CD8-positive, alpha-beta memory T cell (primary cell): ENCODE measurements at regions not wholly inside any gene's neighbourhood (a gene's known extent, or its start where the extent isn't known, plus 50 kb on each side); places are given as distances from the start of the nearest gene placed in this dataset.

Experiments used
- CTCF ChIA-PET: fragments of 350-600 bp; sonication (Branson Sonifier 250); formaldehyde crosslinking; loops from one replicate; lab custom pipeline; 2021; ENCODE audit warnings: antibody characterized with exemption; lab: Charles Lee
- POLR2A ChIA-PET: fragments of 350-600 bp; sonication (Branson Sonifier 250); formaldehyde crosslinking; loops from one replicate; lab custom pipeline; 2021; ENCODE audit warnings: antibody characterized with exemption; lab: Charles Lee
- DNase-seq, 5 donors: peaks; one replicate each; pipeline versions ENCODE4 v3.0.0 to v3.0.0-alpha.2; 2020 to 2022; ENCODE audit warnings: mixed read lengths in 1 of 5
- H3K27ac ChIP-seq: one replicate; pipeline ENCODE4 v1.7.0; 2013; ENCODE audit warnings: low read depth, mild to moderate bottlenecking, low read length, moderate library complexity
- H3K27me3 ChIP-seq: 2 replicates; pipeline ENCODE4 v1.7.0; 2013; ENCODE audit warnings: low read length, mild to moderate bottlenecking; ENCODE audit not compliant: insufficient read depth, poor library complexity, severe bottlenecking
- H3K36me3 ChIP-seq: 2 replicates; pipeline ENCODE4 v1.7.0; 2013; ENCODE audit warnings: mild to moderate bottlenecking, low read length, moderate library complexity; ENCODE audit not compliant: insufficient read depth
- H3K4me1 ChIP-seq: 2 replicates; pipeline ENCODE4 v1.7.0; 2013; ENCODE audit warnings: mild to moderate bottlenecking, low read length, moderate library complexity; ENCODE audit not compliant: insufficient read depth
- H3K4me3 ChIP-seq: 2 replicates; pipeline ENCODE4 v1.7.0; 2013; ENCODE audit warnings: mild to moderate bottlenecking, low read length
- H3K9me3 ChIP-seq: 2 replicates; pipeline ENCODE4 v1.7.0; 2013; ENCODE audit warnings: mild to moderate bottlenecking, low read length
- H3K27ac Mint-ChIP-seq, 8 donors: one replicate each; pipeline ENCODE4 v1.8.0; 2020 to 2021; ENCODE audit warnings: mixed read lengths in 8 of 8, mild to moderate bottlenecking in 6 of 8, inconsistent platforms in 3 of 8, moderate library complexity in 3 of 8
- H3K27me3 Mint-ChIP-seq, 2 donors: one replicate each; pipeline ENCODE4 v1.8.0; 2020 to 2021; ENCODE audit warnings: mixed read lengths in 2 of 2, mild to moderate bottlenecking in 1 of 2, moderate library complexity in 1 of 2
- H3K36me3 Mint-ChIP-seq, 3 donors: one replicate each; pipeline ENCODE4 v1.8.0; 2020 to 2021; ENCODE audit warnings: mixed read lengths in 3 of 3, inconsistent platforms in 1 of 3, mild to moderate bottlenecking in 1 of 3
- H3K4me1 Mint-ChIP-seq, 3 donors: one replicate each; pipeline ENCODE4 v1.8.0; 2020 to 2021; ENCODE audit warnings: mixed read lengths in 3 of 3, inconsistent platforms in 1 of 3, mild to moderate bottlenecking in 1 of 3
- H3K4me3 Mint-ChIP-seq, 7 donors: one replicate each; pipeline ENCODE4 v1.8.0; 2020 to 2021; ENCODE audit warnings: mixed read lengths in 7 of 7, mild to moderate bottlenecking in 6 of 7, moderate library complexity in 4 of 7, inconsistent platforms in 2 of 7
- H3K9me3 Mint-ChIP-seq, 5 donors: one replicate each; pipeline ENCODE4 v1.8.0; 2020 to 2022; ENCODE audit warnings: mixed read lengths in 5 of 5, mild to moderate bottlenecking in 3 of 5, moderate library complexity in 2 of 5, inconsistent platforms in 1 of 5

- peaks cover 0 to 13% (median 2%) of the 10 kb centered on the region in 5 donors for H3K9me3 Mint-ChIP-seq
- DNase-seq = no peak
- H3K27me3 Mint-ChIP-seq = no peaks in the 10 kb centered on the region
- no peak overlapping the region for H3K27ac ChIP-seq
- no peaks in the 10 kb centered on the region for H3K9me3 ChIP-seq
- no peaks in the 10 kb centered on the region for H3K36me3 Mint-ChIP-seq
- H3K36me3 ChIP-seq = no peaks in the 10 kb centered on the region
- no peaks in the 10 kb centered on the region for H3K4me1 Mint-ChIP-seq
- H3K4me1 ChIP-seq = no peaks in the 10 kb centered on the region
- ChIA-PET CTCF (no interaction called here), POLR2A (no interaction called here)
- H3K27ac Mint-ChIP-seq = no peak overlapping the region
- H3K27me3 ChIP-seq = no peaks in the 10 kb centered on the region
- H3K4me3 Mint-ChIP-seq = no peak overlapping the region
- no peak overlapping the region for H3K4me3 ChIP-seq
These were observed 366.6 kb upstream of the TMEM132C start for GRCh38 chr12:127900386-127900785.

GRCh38 chr12:127903146-127903545 is 363.8 kb upstream of the TMEM132C start:
- Mint-ChIP-seq H3K4me3 (no peak overlapping the region), H3K4me1 (no peaks in the 10 kb centered on the region), H3K27ac (no peak overlapping the region), H3K36me3 (no peaks in the 10 kb centered on the region), H3K27me3 (no peaks in the 10 kb centered on the region), H3K9me3 (peaks cover 3 to 11% (median 5%) of the 10 kb centered on the region in 5 donors)
- H3K27me3 ChIP-seq = no peaks in the 10 kb centered on the region
- no peak overlapping the region for H3K27ac ChIP-seq
- ChIA-PET CTCF (no interaction called here), POLR2A (no interaction called here)
- DNase-seq = no peak
- no peaks in the 10 kb centered on the region for H3K36me3 ChIP-seq
- H3K4me3 ChIP-seq = no peak overlapping the region
- no peaks in the 10 kb centered on the region for H3K4me1 ChIP-seq
- H3K9me3 ChIP-seq = no peaks in the 10 kb centered on the region

GRCh38 chr12:127909041-127909440 is 357.9 kb upstream of the TMEM132C start:
- H3K27ac Mint-ChIP-seq = no peak overlapping the region

GRCh38 chr12:127911291-127911690 is 355.7 kb upstream of the TMEM132C start:
- H3K4me3 Mint-ChIP-seq = no peak overlapping the region
- no peak for DNase-seq
- Histone ChIP-seq H3K27ac (no peak overlapping the region), H3K27me3 (no peaks in the 10 kb centered on the region), H3K4me1 (no peaks in the 10 kb centered on the region), H3K9me3 (no peaks in the 10 kb centered on the region), H3K36me3 (no peaks in the 10 kb centered on the region), H3K4me3 (no peak overlapping the region)
- H3K27ac Mint-ChIP-seq = no peak overlapping the region
- POLR2A ChIA-PET = no interaction called here
- no peaks in the 10 kb centered on the region for H3K36me3 Mint-ChIP-seq
- peaks cover 2 to 19% (median 4%) of the 10 kb centered on the region in 5 donors for H3K9me3 Mint-ChIP-seq
- H3K4me1 Mint-ChIP-seq = no peaks in the 10 kb centered on the region
- no peaks in the 10 kb centered on the region for H3K27me3 Mint-ChIP-seq
- CTCF ChIA-PET = no interaction called here

More at GRCh38 chr12:127909041-127909440, 357.9 kb upstream of the TMEM132C start:
- Histone ChIP-seq H3K9me3 (no peaks in the 10 kb centered on the region), H3K27ac (no peak overlapping the region), H3K36me3 (no peaks in the 10 kb centered on the region), H3K27me3 (no peaks in the 10 kb centered on the region), H3K4me3 (no peak overlapping the region), H3K4me1 (no peaks in the 10 kb centered on the region)
- no peaks in the 10 kb centered on the region for H3K4me1 Mint-ChIP-seq
- H3K27me3 Mint-ChIP-seq = no peaks in the 10 kb centered on the region
- DNase-seq = no peak
- H3K36me3 Mint-ChIP-seq = no peaks in the 10 kb centered on the region
- peaks cover 3 to 19% (median 6%) of the 10 kb centered on the region in 5 donors for H3K9me3 Mint-ChIP-seq
- CTCF ChIA-PET = no interaction called here
- POLR2A ChIA-PET = no interaction called here
- H3K4me3 Mint-ChIP-seq = no peak overlapping the region

GRCh38 chr12:127912035-127912665 is 354.8 kb upstream of the TMEM132C start:
- DNase-seq = no peak
- no peaks in the 10 kb centered on the region for H3K4me1 Mint-ChIP-seq
- no peaks in the 10 kb centered on the region for H3K27me3 ChIP-seq
- H3K4me3 ChIP-seq = no peak overlapping the region
- H3K36me3 ChIP-seq = no peaks in the 10 kb centered on the region
- H3K27ac Mint-ChIP-seq = no peak overlapping the region
- no peaks in the 10 kb centered on the region for H3K4me1 ChIP-seq
- ChIA-PET CTCF (no interaction called here), POLR2A (no interaction called here)
- no peaks in the 10 kb centered on the region for H3K9me3 ChIP-seq
- no peak overlapping the region for H3K4me3 Mint-ChIP-seq
- no peaks in the 10 kb centered on the region for H3K27me3 Mint-ChIP-seq
- peaks cover 0 to 13% (median 5%) of the 10 kb centered on the region in 5 donors for H3K9me3 Mint-ChIP-seq
- no peaks in the 10 kb centered on the region for H3K36me3 Mint-ChIP-seq
- no peak overlapping the region for H3K27ac ChIP-seq

GRCh38 chr12:127923501-127923900 is 343.5 kb upstream of the TMEM132C start:
- H3K9me3 Mint-ChIP-seq = peaks cover 2 to 6% (median 4%) of the 10 kb centered on the region in 5 donors
- Histone ChIP-seq H3K4me1 (no peaks in the 10 kb centered on the region), H3K27ac (no peak overlapping the region), H3K4me3 (no peak overlapping the region), H3K27me3 (no peaks in the 10 kb centered on the region), H3K36me3 (no peaks in the 10 kb centered on the region), H3K9me3 (no peaks in the 10 kb centered on the region)
- no peaks in the 10 kb centered on the region for H3K27me3 Mint-ChIP-seq
- POLR2A ChIA-PET = no interaction called here
- CTCF ChIA-PET = no interaction called here
- H3K4me3 Mint-ChIP-seq = no peak overlapping the region
- no peak for DNase-seq
- no peaks in the 10 kb centered on the region for H3K36me3 Mint-ChIP-seq
- H3K27ac Mint-ChIP-seq = no peak overlapping the region
- no peaks in the 10 kb centered on the region for H3K4me1 Mint-ChIP-seq

GRCh38 chr12:127925971-127926370 is 341.0 kb upstream of the TMEM132C start:
- no peak overlapping the region for H3K4me3 Mint-ChIP-seq
- no peaks in the 10 kb centered on the region for H3K36me3 ChIP-seq
- no peak for DNase-seq
- no peaks in the 10 kb centered on the region for H3K27me3 ChIP-seq
- no peak overlapping the region for H3K27ac Mint-ChIP-seq
- no peaks in the 10 kb centered on the region for H3K36me3 Mint-ChIP-seq
- no peaks in the 10 kb centered on the region for H3K4me1 ChIP-seq
- H3K27me3 Mint-ChIP-seq = no peaks in the 10 kb centered on the region
- no peak overlapping the region for H3K27ac ChIP-seq
- ChIA-PET POLR2A (no interaction called here), CTCF (no interaction called here)
- no peak overlapping the region for H3K4me3 ChIP-seq
- H3K9me3 Mint-ChIP-seq = peaks cover 0 to 3% (median 1%) of the 10 kb centered on the region in 5 donors
- H3K9me3 ChIP-seq = no peaks in the 10 kb centered on the region
- no peaks in the 10 kb centered on the region for H3K4me1 Mint-ChIP-seq

GRCh38 chr12:127928178-127928577 is 338.8 kb upstream of the TMEM132C start:
- H3K9me3 Mint-ChIP-seq = peaks cover 0 to 4% (median 2%) of the 10 kb centered on the region in 5 donors

More at GRCh38 chr12:127928178-127928577, 338.8 kb upstream of the TMEM132C start:
- Histone ChIP-seq H3K4me3 (no peak overlapping the region), H3K36me3 (no peaks in the 10 kb centered on the region), H3K9me3 (no peaks in the 10 kb centered on the region), H3K27me3 (no peaks in the 10 kb centered on the region), H3K27ac (no peak overlapping the region), H3K4me1 (no peaks in the 10 kb centered on the region)
- H3K4me1 Mint-ChIP-seq = no peaks in the 10 kb centered on the region
- H3K27me3 Mint-ChIP-seq = no peaks in the 10 kb centered on the region
- H3K27ac Mint-ChIP-seq = no peak overlapping the region
- no peaks in the 10 kb centered on the region for H3K36me3 Mint-ChIP-seq
- no peak for DNase-seq
- POLR2A ChIA-PET = no interaction called here
- H3K4me3 Mint-ChIP-seq = no peak overlapping the region
- CTCF ChIA-PET = no interaction called here
